HEK293 (cell line): ENCODE measurements at regions not wholly inside any gene's neighbourhood (a gene's known extent, or its start where the extent isn't known, plus 50 kb on each side); places are given as distances from the start of the nearest gene placed in this dataset.

Experiments used
- CTCF ChIA-PET: fragments of 350-600 bp; formaldehyde crosslinking; extraction: SDS; loops from one replicate; lab custom pipeline; 2021; ENCODE audit warnings: antibody characterized with exemption; lab: Yijun Ruan, JAX
- POLR2A ChIA-PET: fragments of 300-600 bp; formaldehyde crosslinking; extraction: SDS; loops from one replicate; lab custom pipeline; 2020; ENCODE audit warnings: antibody characterized with exemption, inconsistent platforms; lab: Yijun Ruan, JAX
- H3K27ac ChIP-seq: fragments of 200-500 bp; sonication (Bioruptor generic); 2 replicates; pipeline ENCODE4 v1.5.1; 2014; ENCODE audit warnings: low read depth, low read length, control low read depth, inconsistent platforms; ENCODE audit errors: extremely low read depth
- H3K36me3 ChIP-seq, 2 experiments: fragments of 200-500 bp in 1 of 2; sonication (Bioruptor generic) in 1 of 2; 1 replicate in 1 of 2; 2 replicates in 1 of 2; pipeline ENCODE4 v1.5.1; 2014 to 2017; ENCODE audit warnings: inconsistent platforms in 2 of 2, low read length in 2 of 2; ENCODE audit not compliant: control insufficient read depth in 2 of 2, insufficient read depth in 1 of 2
- H3K4me1 ChIP-seq: fragments of 200-500 bp; sonication (Bioruptor generic); 2 replicates; pipeline ENCODE4 v1.5.1; 2014; ENCODE audit warnings: mild to moderate bottlenecking, low read length, inconsistent platforms; ENCODE audit not compliant: control insufficient read depth, insufficient read depth
- H3K4me3 ChIP-seq: 2 replicates; pipeline ENCODE4 v1.5.1; 2011; ENCODE audit warnings: low read depth, mild to moderate bottlenecking, control low read depth, low read length, moderate library complexity
- H3K9me3 ChIP-seq: fragments of 200-500 bp; sonication (Bioruptor generic); 2 replicates; pipeline ENCODE4 v1.5.1; 2014; ENCODE audit warnings: low read depth, low read length, inconsistent platforms; ENCODE audit not compliant: control insufficient read depth, insufficient read depth
- HIC1 ChIP-seq: fragments of 450-650 bp; formaldehyde crosslinking; IDR thresholded peaks from 2 replicates; pipeline ENCODE4 v1.5.1; 2016; ENCODE audit warnings: missing biosample characterization, missing genetic modification characterization
- KLF1 ChIP-seq: fragments of 450-650 bp; formaldehyde crosslinking; IDR thresholded peaks from 2 replicates; pipeline ENCODE4 v1.5.1; 2016; ENCODE audit warnings: missing biosample characterization, missing genetic modification characterization
- KLF17 ChIP-seq: fragments of 450-650 bp; formaldehyde crosslinking; IDR thresholded peaks from 2 replicates; pipeline ENCODE4 v1.5.1; 2016; ENCODE audit warnings: missing biosample characterization, missing genetic modification characterization
- RBAK ChIP-seq: fragments of 450-650 bp; formaldehyde crosslinking; IDR thresholded peaks from 2 replicates; pipeline ENCODE4 v1.5.1; 2016; ENCODE audit warnings: missing biosample characterization, missing genetic modification characterization
- YY2 ChIP-seq: fragments of 450-650 bp; formaldehyde crosslinking; IDR thresholded peaks from 2 replicates; pipeline ENCODE4 v1.5.1; 2016; ENCODE audit warnings: missing biosample characterization, missing genetic modification characterization
- ZBTB1 ChIP-seq: fragments of 450-650 bp; formaldehyde crosslinking; IDR thresholded peaks from 2 replicates; pipeline ENCODE4 v1.5.1; 2016; ENCODE audit warnings: missing biosample characterization, missing genetic modification characterization
- ZBTB17 ChIP-seq: fragments of 450-650 bp; formaldehyde crosslinking; IDR thresholded peaks from 2 replicates; pipeline ENCODE4 v1.5.1; 2016; ENCODE audit warnings: missing biosample characterization, missing genetic modification characterization
- ZFP37 ChIP-seq: fragments of 450-650 bp; formaldehyde crosslinking; IDR thresholded peaks from 2 replicates; pipeline ENCODE4 v1.5.1; 2016; ENCODE audit warnings: missing biosample characterization, missing genetic modification characterization
- ZNF121 ChIP-seq: fragments of 450-650 bp; formaldehyde crosslinking; IDR thresholded peaks from 2 replicates; pipeline ENCODE4 v1.5.1; 2016; ENCODE audit warnings: missing biosample characterization, missing genetic modification characterization
- ZNF140 ChIP-seq: fragments of 450-650 bp; formaldehyde crosslinking; IDR thresholded peaks from 2 replicates; pipeline ENCODE4 v1.5.1; 2016; ENCODE audit warnings: missing biosample characterization, missing genetic modification characterization
- ZNF146 ChIP-seq: fragments of 450-650 bp; formaldehyde crosslinking; IDR thresholded peaks from 2 replicates; pipeline ENCODE4 v1.5.1; 2016; ENCODE audit warnings: missing biosample characterization, missing genetic modification characterization
- ZNF148 ChIP-seq: fragments of 450-650 bp; formaldehyde crosslinking; IDR thresholded peaks from 2 replicates; pipeline ENCODE4 v1.5.0; 2017; ENCODE audit warnings: missing biosample characterization, missing genetic modification characterization, borderline replicate concordance
- ZNF26 ChIP-seq: fragments of 450-650 bp; formaldehyde crosslinking; IDR thresholded peaks from 2 replicates; pipeline ENCODE4 v1.5.1; 2016; ENCODE audit warnings: missing biosample characterization, missing genetic modification characterization
- ZNF311 ChIP-seq: fragments of 450-650 bp; formaldehyde crosslinking; IDR thresholded peaks from 2 replicates; pipeline ENCODE4 v1.5.1; 2017; ENCODE audit warnings: missing biosample characterization, missing genetic modification characterization, borderline replicate concordance
- ZNF37A ChIP-seq: fragments of 450-650 bp; IDR thresholded peaks from 2 replicates; pipeline ENCODE4 v1.5.1; 2018; ENCODE audit warnings: missing biosample characterization, missing genetic modification characterization
- ZNF624 ChIP-seq: fragments of 450-650 bp; formaldehyde crosslinking; IDR thresholded peaks from 2 replicates; pipeline ENCODE4 v1.5.1; 2017; ENCODE audit warnings: missing biosample characterization, missing genetic modification characterization
- ZNF658 ChIP-seq: fragments of 450-650 bp; formaldehyde crosslinking; IDR thresholded peaks from 2 replicates; pipeline ENCODE4; 2016; ENCODE audit warnings: missing biosample characterization, missing genetic modification characterization
- ZNF664 ChIP-seq: fragments of 450-650 bp; formaldehyde crosslinking; IDR thresholded peaks from 2 replicates; pipeline ENCODE4 v1.5.1; 2016; ENCODE audit warnings: missing biosample characterization, missing genetic modification characterization
- ZNF837 ChIP-seq: fragments of 450-650 bp; formaldehyde crosslinking; IDR thresholded peaks from 2 replicates; pipeline ENCODE4 v1.5.1; 2016; ENCODE audit warnings: missing biosample characterization, missing genetic modification characterization
- ZSCAN30 ChIP-seq: fragments of 450-650 bp; IDR thresholded peaks from 2 replicates; pipeline ENCODE4 v1.5.1; 2018; ENCODE audit warnings: missing biosample characterization, mild to moderate bottlenecking, missing genetic modification characterization, moderate library complexity
- TF ChIP-seq, protein P1 (sequence below): fragments of 450-650 bp; formaldehyde crosslinking; IDR thresholded peaks from 2 replicates; pipeline ENCODE4 v1.5.1; 2016; ENCODE audit warnings: missing biosample characterization, missing genetic modification characterization, borderline replicate concordance
- TF ChIP-seq, protein P2 (sequence below): fragments of 450-650 bp; formaldehyde crosslinking; IDR thresholded peaks from 2 replicates; pipeline ENCODE4 v1.5.1; 2016; ENCODE audit warnings: missing biosample characterization, missing genetic modification characterization
- TF ChIP-seq, protein P3 (sequence below): fragments of 450-650 bp; formaldehyde crosslinking; IDR thresholded peaks from 2 replicates; pipeline ENCODE4 v1.5.1; 2017; ENCODE audit warnings: missing biosample characterization, missing genetic modification characterization

DNA sequence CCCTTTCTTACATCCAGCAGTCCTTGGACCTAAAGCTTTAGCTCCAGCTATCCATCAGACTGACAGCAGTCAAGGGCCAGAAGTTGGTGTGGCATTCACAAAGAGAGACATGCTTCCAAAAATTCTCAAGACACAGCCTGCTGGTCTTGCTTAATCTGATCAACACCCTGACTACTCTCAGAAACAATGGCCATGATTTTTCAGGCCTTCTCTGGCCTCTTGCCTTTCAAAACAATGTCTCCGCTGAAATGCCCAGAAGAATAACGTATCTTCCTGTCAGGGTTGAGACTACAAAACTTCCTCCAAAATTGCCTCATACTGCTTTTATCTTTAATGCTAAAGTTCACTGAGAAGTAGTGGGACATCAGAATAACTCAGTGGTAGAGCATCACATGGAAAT, 205.4 kb upstream of the SETMAR start:
- POLR2A ChIA-PET = no interaction called here
- CTCF ChIA-PET = interaction anchor here (0.6 kb wide), 1 partner anchor 876 kb away, joined by 3 read pairs; no protein-coding TSS in a partner anchor
- TF ChIP-seq KLF17 (no peak), ZNF658 (tag by site-specific recombination) (no peak), ZNF311 (tag by site-specific recombination) (no peak), ZFP37 (no peak), ZNF624 (tag by site-specific recombination) (no peak), ZNF140 (tag by site-specific recombination) (no peak), KLF1 (tag by site-specific recombination) (no peak), ZNF148 (tag by site-specific recombination) (no peak), ZNF146 (tag by site-specific recombination) (no peak)
- TF ChIP-seq, protein P1, sequence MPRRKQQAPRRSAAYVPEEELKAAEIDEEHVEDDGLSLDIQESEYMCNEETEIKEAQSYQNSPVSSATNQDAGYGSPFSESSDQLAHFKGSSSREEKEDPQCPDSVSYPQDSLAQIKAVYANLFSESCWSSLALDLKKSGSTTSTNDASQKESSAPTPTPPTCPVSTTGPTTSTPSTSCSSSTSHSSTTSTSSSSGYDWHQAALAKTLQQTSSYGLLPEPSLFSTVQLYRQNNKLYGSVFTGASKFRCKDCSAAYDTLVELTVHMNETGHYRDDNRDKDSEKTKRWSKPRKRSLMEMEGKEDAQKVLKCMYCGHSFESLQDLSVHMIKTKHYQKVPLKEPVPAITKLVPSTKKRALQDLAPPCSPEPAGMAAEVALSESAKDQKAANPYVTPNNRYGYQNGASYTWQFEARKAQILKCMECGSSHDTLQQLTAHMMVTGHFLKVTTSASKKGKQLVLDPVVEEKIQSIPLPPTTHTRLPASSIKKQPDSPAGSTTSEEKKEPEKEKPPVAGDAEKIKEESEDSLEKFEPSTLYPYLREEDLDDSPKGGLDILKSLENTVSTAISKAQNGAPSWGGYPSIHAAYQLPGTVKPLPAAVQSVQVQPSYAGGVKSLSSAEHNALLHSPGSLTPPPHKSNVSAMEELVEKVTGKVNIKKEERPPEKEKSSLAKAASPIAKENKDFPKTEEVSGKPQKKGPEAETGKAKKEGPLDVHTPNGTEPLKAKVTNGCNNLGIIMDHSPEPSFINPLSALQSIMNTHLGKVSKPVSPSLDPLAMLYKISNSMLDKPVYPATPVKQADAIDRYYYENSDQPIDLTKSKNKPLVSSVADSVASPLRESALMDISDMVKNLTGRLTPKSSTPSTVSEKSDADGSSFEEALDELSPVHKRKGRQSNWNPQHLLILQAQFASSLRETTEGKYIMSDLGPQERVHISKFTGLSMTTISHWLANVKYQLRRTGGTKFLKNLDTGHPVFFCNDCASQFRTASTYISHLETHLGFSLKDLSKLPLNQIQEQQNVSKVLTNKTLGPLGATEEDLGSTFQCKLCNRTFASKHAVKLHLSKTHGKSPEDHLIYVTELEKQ (tag by site-specific recombination) = no peak
- H3K27ac ChIP-seq = no peak overlapping the region
- H3K4me3 ChIP-seq = no peak overlapping the region
- H3K4me1 ChIP-seq = no peaks in the 10 kb centered on the region
- no peaks in the 10 kb centered on the region for H3K36me3 ChIP-seq
- no peaks in the 10 kb centered on the region for H3K9me3 ChIP-seq

- H3K4me1 ChIP-seq = no peaks in the 10 kb centered on the region
- no peak for TF ChIP-seq RBAK (tag by site-specific recombination)
- no peak for TF ChIP-seq ZNF837 (tag by site-specific recombination)
- no peak for TF ChIP-seq ZNF121
- no peak for TF ChIP-seq ZSCAN30 (tag by site-specific recombination)
- TF ChIP-seq ZNF664 = no peak
- TF ChIP-seq, protein P2, sequence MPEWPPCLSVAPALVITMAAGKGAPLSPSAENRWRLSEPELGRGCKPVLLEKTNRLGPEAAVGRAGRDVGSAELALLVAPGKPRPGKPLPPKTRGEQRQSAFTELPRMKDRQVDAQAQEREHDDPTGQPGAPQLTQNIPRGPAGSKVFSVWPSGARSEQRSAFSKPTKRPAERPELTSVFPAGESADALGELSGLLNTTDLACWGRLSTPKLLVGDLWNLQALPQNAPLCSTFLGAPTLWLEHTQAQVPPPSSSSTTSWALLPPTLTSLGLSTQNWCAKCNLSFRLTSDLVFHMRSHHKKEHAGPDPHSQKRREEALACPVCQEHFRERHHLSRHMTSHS (tag by site-specific recombination) = no peak
- TF ChIP-seq HIC1 (tag by site-specific recombination) = no peak
- no peak for TF ChIP-seq ZBTB1 (tag by site-specific recombination)
- no peak for TF ChIP-seq YY2
- TF ChIP-seq, protein P3, sequence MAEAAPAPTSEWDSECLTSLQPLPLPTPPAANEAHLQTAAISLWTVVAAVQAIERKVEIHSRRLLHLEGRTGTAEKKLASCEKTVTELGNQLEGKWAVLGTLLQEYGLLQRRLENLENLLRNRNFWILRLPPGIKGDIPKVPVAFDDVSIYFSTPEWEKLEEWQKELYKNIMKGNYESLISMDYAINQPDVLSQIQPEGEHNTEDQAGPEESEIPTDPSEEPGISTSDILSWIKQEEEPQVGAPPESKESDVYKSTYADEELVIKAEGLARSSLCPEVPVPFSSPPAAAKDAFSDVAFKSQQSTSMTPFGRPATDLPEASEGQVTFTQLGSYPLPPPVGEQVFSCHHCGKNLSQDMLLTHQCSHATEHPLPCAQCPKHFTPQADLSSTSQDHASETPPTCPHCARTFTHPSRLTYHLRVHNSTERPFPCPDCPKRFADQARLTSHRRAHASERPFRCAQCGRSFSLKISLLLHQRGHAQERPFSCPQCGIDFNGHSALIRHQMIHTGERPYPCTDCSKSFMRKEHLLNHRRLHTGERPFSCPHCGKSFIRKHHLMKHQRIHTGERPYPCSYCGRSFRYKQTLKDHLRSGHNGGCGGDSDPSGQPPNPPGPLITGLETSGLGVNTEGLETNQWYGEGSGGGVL (tag by site-specific recombination) = no peak
- TF ChIP-seq ZNF26 (tag by site-specific recombination) = no peak
- TF ChIP-seq ZNF37A (tag by site-specific recombination) = no peak
- no peak for TF ChIP-seq ZBTB17 (tag by site-specific recombination)
Measured at GRCh38 chr3:4099607-4100006, 203.6 kb upstream of the SETMAR start.

More at GRCh38 chr3:4099607-4100006, 203.6 kb upstream of the SETMAR start:
- Histone ChIP-seq H3K36me3 (no peaks in the 10 kb centered on the region), H3K4me3 (no peak overlapping the region), H3K9me3 (no peaks in the 10 kb centered on the region), H3K27ac (no peak overlapping the region)
- CTCF ChIA-PET = no interaction called here
- POLR2A ChIA-PET = no interaction called here
